GM18520 (cell line): ENCODE measurements at regions not wholly inside any gene's neighbourhood (a gene's known extent, or its start where the extent isn't known, plus 50 kb on each side); places are given as distances from the start of the nearest gene placed in this dataset.

Experiments used
- ATAC-seq: cut with Tn5 transposase; IDR thresholded peaks from one replicate; pipeline ENCODE4 v1.9.1; 2021; ENCODE audit not compliant: unreplicated experiment

- ATAC-seq = no peak
These were observed 67.9 kb upstream of the ZNF648 start for GRCh38 chr1:182129398-182129797.

GRCh38 chr1:182128502-182128901 is 67.0 kb upstream of the ZNF648 start:
- no peak for ATAC-seq

- ATAC-seq = no peak
These were observed 66.1 kb upstream of the ZNF648 start for GRCh38 chr1:182127656-182128055.

GRCh38 chr1:182126272-182126800 is 64.8 kb upstream of the ZNF648 start:
- ATAC-seq = no peak

- ATAC-seq = no peak
These were observed 61.4 kb upstream of the ZNF648 start for GRCh38 chr1:182122913-182123260.

GRCh38 chr1:182122256-182122912 is 60.9 kb upstream of the ZNF648 start:
- ATAC-seq = no peak

GRCh38 chr1:182121787-182122186 is 60.3 kb upstream of the ZNF648 start:
- no peak for ATAC-seq

- ATAC-seq = no peak
These were observed 59.1 kb upstream of the ZNF648 start for GRCh38 chr1:182120411-182121258.

- no peak for ATAC-seq
These were observed 58.1 kb upstream of the ZNF648 start for GRCh38 chr1:182119631-182120030.

GRCh38 chr1:182118851-182119250 is 57.3 kb upstream of the ZNF648 start:
- ATAC-seq = no peak

GRCh38 chr1:182114627-182115023 is 53.1 kb upstream of the ZNF648 start:
- ATAC-seq = no peak

GRCh38 chr1:182113879-182114626 is 52.5 kb upstream of the ZNF648 start:
- no peak for ATAC-seq

- ATAC-seq = no peak
These were observed 50.0 kb upstream of the ZNF648 start for GRCh38 chr1:182111496-182111895.
